ENCODE measurements at regions not wholly inside any gene's neighbourhood (a gene's known extent, or its start where the extent isn't known, plus 50 kb on each side); places are given as distances from the start of the nearest gene placed in this dataset.
"Not testable (repeated sequence)": the region's sequence is repeated elsewhere in the genome, so short reads cannot be mapped to it uniquely, and the experiment has no call there.

DNA sequence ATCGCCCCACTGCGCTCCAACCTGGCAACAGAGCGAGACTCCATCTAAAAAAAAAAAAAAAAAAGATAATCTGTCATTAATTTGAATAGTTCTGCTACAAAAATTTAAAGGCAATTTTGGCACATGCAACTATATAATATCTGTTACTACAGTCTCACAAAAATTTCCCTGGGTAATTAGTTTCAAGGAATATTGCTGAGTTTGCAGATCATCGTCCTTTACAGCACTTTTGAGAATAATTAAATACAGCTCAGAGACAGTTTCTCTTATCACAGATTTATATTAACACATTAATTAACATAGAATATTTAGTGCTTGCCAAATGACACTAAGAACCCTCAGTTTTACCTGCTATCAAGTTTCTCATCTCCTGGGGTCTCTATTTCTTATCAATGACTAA, 540.4 kb upstream of the ZNF804A start:
- TF ChIP-seq, protein P1, sequence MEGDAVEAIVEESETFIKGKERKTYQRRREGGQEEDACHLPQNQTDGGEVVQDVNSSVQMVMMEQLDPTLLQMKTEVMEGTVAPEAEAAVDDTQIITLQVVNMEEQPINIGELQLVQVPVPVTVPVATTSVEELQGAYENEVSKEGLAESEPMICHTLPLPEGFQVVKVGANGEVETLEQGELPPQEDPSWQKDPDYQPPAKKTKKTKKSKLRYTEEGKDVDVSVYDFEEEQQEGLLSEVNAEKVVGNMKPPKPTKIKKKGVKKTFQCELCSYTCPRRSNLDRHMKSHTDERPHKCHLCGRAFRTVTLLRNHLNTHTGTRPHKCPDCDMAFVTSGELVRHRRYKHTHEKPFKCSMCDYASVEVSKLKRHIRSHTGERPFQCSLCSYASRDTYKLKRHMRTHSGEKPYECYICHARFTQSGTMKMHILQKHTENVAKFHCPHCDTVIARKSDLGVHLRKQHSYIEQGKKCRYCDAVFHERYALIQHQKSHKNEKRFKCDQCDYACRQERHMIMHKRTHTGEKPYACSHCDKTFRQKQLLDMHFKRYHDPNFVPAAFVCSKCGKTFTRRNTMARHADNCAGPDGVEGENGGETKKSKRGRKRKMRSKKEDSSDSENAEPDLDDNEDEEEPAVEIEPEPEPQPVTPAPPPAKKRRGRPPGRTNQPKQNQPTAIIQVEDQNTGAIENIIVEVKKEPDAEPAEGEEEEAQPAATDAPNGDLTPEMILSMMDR (IDR thresholded peaks at IDR 0.05; ENCODE audit: borderline replicate concordance) = no peak
- Histone ChIP-seq H3K4me1 (no peaks in the 10 kb centered on the region), H3K27me3 (ENCODE audit: low read depth) (no peaks in the 10 kb centered on the region), H3K4me3 (no peak overlapping the region), H3K36me3 (no peaks in the 10 kb centered on the region), H3K9me3 (replicated peaks) (peaks cover 11% of the 10 kb centered on the region), H3K27ac (replicated peaks) (no peak overlapping the region)
- no peak for DNase-seq
- intact Hi-C loops (cut with micrococcal nuclease) = no loop called here

DNA sequence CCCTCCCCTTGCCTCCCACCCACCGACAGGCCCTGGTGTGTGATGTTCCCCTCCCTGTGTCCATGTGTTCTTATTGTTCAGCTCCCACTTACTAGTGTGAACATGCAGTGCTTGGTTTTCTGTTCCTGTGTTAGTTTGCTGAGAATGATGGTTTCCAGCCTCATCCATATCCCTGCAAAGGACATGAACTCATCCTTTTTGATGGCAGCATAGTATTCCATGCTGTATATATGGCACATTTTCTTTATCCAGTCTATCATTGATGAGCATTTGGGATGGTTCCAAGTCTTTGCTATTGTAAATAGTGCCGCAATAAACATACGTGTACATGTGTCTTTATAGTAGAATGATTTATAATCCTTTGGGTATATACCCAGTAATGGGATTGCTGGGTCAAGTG, 538.1 kb upstream of the ZNF804A start:
- DNase-seq; H3K9me3 ChIP-seq (replicated peaks); H3K27me3 ChIP-seq (ENCODE audit: low read depth); H3K4me3 ChIP-seq; H3K4me1 ChIP-seq; H3K27ac ChIP-seq (replicated peaks); intact Hi-C loops (cut with micrococcal nuclease); H3K36me3 ChIP-seq: not testable (repeated sequence)

DNA sequence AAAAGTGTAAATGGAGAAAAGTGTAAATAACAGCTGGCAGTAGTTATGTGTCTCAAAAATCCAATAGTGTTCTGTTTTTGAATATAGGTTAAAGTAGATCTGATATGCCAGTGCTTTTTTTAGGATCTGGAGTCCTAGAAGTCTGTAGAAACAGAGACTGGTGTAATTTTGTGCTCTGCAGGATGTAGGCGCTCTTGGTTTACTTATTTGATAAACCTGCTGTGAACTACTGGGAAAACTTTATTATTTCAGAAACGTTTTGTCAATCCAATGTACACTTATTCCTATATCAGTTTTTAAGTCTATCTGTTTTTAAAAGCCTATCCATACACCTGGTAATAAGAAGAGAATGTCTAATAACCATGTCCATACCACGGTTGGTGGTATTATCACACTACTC, 530.8 kb upstream of the ZNF804A start:
- Histone ChIP-seq H3K4me1 (no peaks in the 10 kb centered on the region), H3K27ac (replicated peaks) (no peak overlapping the region), H3K4me3 (no peak overlapping the region), H3K27me3 (ENCODE audit: low read depth) (no peaks in the 10 kb centered on the region), H3K9me3 (replicated peaks) (no peaks in the 10 kb centered on the region), H3K36me3 (no peaks in the 10 kb centered on the region)
- no peak for DNase-seq
- TF ChIP-seq, protein P1 (IDR thresholded peaks at IDR 0.05; ENCODE audit: borderline replicate concordance) = no peak
- intact Hi-C loops (cut with micrococcal nuclease) = no loop called here

DNA sequence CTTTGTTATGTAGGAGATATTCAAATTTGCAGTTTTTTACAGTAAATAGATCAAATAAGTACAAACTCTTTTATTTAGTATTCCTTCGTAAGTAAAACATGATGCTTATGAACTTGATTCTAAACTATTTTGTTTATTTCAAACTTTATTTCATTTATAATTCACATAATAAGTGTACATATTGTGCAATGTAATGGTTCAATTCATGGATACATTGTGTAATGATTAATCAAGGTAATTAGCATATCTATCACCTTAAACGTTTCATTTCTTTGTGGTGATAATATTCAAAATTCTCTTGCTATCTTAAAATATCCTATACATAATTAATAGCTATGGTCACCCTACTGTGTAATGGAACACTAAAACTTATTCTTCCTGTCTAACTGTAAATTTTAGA, 525.9 kb upstream of the ZNF804A start:
- H3K27ac ChIP-seq (replicated peaks) = no peak overlapping the region
- H3K4me1 ChIP-seq = no peaks in the 10 kb centered on the region
- no peak for DNase-seq
- H3K27me3 ChIP-seq (ENCODE audit: low read depth) = no peaks in the 10 kb centered on the region
- intact Hi-C loops (cut with micrococcal nuclease) = no loop called here
- no peaks in the 10 kb centered on the region for H3K36me3 ChIP-seq
- H3K4me3 ChIP-seq = no peak overlapping the region
- no peaks in the 10 kb centered on the region for H3K9me3 ChIP-seq (replicated peaks)
- TF ChIP-seq, protein P1 (IDR thresholded peaks at IDR 0.05; ENCODE audit: borderline replicate concordance) = no peak

DNA sequence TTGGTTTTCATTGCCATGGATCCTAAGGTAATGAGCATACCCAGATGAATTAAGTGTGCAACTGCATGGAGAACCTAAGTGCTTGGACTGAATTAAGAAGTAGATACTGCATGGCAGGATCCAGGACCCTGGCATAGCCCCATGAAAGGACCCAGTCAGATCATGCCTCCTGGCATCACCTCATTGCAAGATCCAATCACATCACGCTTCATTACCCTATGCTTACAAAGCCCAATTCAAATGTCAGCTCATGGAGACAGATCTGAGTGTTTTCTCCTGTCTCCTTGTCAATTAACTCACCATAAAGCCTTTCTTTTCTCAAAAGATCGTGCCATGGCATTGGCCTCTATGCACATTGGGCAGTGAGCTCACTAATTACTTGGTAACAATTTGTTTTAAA, 519.8 kb upstream of the ZNF804A start:
- no peak for DNase-seq
- no peaks in the 10 kb centered on the region for H3K4me1 ChIP-seq
- no peak overlapping the region for H3K27ac ChIP-seq (replicated peaks)
- TF ChIP-seq, protein P1 (IDR thresholded peaks at IDR 0.05; ENCODE audit: borderline replicate concordance) = no peak
- no peak overlapping the region for H3K4me3 ChIP-seq
- H3K36me3 ChIP-seq = no peaks in the 10 kb centered on the region
- H3K9me3 ChIP-seq (replicated peaks) = no peaks in the 10 kb centered on the region
- H3K27me3 ChIP-seq (ENCODE audit: low read depth) = no peaks in the 10 kb centered on the region
- intact Hi-C loops (cut with micrococcal nuclease) = no loop called here

DNA sequence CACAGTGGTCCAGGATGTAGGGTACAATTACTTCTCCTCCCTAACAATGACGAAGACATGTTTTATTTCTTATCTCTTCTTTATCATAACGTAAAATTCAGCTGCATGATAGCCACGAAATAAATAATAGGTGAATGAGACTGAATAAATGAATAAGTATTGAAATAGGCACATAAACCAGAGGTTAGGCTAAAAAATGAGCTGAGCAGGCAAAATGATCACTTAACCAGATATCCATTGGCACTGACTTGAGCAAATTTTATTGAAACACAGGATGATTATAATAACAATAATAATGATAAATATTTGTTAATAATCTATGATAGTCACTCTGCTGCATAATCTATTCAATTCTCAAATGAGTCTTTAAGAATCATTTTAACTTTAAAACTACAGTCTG, 506.9 kb upstream of the ZNF804A start:
- DNase-seq = no peak
- TF ChIP-seq, protein P1 (IDR thresholded peaks at IDR 0.05; ENCODE audit: borderline replicate concordance) = no peak
- Histone ChIP-seq H3K36me3 (no peaks in the 10 kb centered on the region), H3K27me3 (ENCODE audit: low read depth) (no peaks in the 10 kb centered on the region), H3K27ac (replicated peaks) (no peak overlapping the region), H3K9me3 (replicated peaks) (peaks cover 20% of the 10 kb centered on the region), H3K4me3 (no peak overlapping the region), H3K4me1 (no peaks in the 10 kb centered on the region)
- intact Hi-C loops (cut with micrococcal nuclease) = no loop called here

Data from left ventricle myocardium inferior (tissue), 1 donor.